ENCODE measurements at regions not wholly inside any gene's neighbourhood (a gene's known extent, or its start where the extent isn't known, plus 50 kb on each side); places are given as distances from the start of the nearest gene placed in this dataset.

DNA sequence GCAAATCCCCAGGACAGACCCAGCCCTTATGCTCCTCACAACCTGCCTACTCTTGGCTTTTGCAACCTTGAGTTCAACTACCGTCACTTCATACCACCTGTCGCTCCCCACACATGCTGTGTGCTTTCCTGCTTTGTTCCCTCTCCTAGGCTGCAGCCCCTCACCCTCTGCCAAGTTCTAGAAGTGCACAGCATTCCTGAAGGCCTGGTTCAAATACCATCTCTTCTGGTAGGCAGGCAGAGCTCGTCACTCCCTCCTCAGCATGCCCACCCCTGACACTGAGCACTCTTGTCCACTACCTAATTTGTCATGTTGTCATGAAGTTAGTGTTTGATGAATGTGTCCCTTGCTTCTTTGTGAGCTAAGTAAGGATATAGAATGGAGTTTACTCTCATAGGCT lies 129.6 kb downstream of the SEMA6D start:
- no peak for ATAC-seq (ENCODE audit: insufficient read depth, low FRiP score)
- DNase-seq: no peak
- Histone ChIP-seq H3K27me3 (ENCODE audit: control insufficient read depth in 3 of 3, insufficient read depth in 3 of 3, low read length in 2 of 3) (no peaks in the 10 kb centered on the region), H3K9ac (ENCODE audit: insufficient read depth in 1 of 2, low read length in 2 of 2) (no peak overlapping the region), H3K36me3 (ENCODE audit: control insufficient read depth in 4 of 4, insufficient read depth in 4 of 4, low read length in 4 of 4) (no peaks in the 10 kb centered on the region), H3K9me3 (ENCODE audit: control insufficient read depth in 4 of 4, insufficient read depth in 3 of 4, low read length in 3 of 4) (peaks cover 0 to 5% (median 0%) of the 10 kb centered on the region in 4 donors), H3K27ac (ENCODE audit: low read depth in 1 of 2, low read length in 1 of 2) (no peak overlapping the region), H3K4me3 (no peak overlapping the region), H3K4me1 (ENCODE audit: control insufficient read depth in 5 of 5, insufficient read depth in 5 of 5, low read length in 5 of 5) (peaks cover 0 to 3% (median 0%) of the 10 kb centered on the region in 5 donors)
- 80 to 84% methylated on average over 3 of the region's 3 CpGs for WGBS, 2 donors
- TF ChIP-seq, protein P1, sequence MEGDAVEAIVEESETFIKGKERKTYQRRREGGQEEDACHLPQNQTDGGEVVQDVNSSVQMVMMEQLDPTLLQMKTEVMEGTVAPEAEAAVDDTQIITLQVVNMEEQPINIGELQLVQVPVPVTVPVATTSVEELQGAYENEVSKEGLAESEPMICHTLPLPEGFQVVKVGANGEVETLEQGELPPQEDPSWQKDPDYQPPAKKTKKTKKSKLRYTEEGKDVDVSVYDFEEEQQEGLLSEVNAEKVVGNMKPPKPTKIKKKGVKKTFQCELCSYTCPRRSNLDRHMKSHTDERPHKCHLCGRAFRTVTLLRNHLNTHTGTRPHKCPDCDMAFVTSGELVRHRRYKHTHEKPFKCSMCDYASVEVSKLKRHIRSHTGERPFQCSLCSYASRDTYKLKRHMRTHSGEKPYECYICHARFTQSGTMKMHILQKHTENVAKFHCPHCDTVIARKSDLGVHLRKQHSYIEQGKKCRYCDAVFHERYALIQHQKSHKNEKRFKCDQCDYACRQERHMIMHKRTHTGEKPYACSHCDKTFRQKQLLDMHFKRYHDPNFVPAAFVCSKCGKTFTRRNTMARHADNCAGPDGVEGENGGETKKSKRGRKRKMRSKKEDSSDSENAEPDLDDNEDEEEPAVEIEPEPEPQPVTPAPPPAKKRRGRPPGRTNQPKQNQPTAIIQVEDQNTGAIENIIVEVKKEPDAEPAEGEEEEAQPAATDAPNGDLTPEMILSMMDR (IDR thresholded peaks at IDR 0.05; ENCODE audit: control extremely low read depth, extremely low read depth): no peak

DNA sequence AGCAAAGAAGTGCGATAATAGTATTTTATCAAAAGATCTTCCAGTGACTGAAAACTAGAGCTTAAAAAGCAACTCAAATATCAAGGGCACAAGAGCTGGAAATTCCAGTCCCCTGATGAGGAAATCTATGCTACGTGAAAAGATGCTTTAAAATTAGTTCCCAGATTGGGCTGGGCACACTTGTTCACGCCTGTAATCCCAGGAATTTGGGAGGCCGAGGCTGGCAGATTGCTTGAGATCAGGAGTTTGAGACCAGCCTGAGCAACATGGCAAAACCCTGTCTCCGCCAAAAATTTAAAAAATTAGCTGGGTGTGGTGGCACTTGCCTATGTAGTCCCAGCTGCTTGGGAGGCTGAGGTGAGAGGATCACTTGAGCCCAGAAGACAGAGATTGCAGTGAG lies 138.8 kb downstream of the SEMA6D start:
- Histone ChIP-seq H3K9ac (ENCODE audit: insufficient read depth in 1 of 2, low read length in 2 of 2) (no peak overlapping the region), H3K4me3 (no peak overlapping the region), H3K27ac (ENCODE audit: low read depth in 1 of 2, low read length in 1 of 2) (no peak overlapping the region), H3K36me3 (ENCODE audit: control insufficient read depth in 4 of 4, insufficient read depth in 4 of 4, low read length in 4 of 4) (no peaks in the 10 kb centered on the region), H3K9me3 (ENCODE audit: control insufficient read depth in 4 of 4, insufficient read depth in 3 of 4, low read length in 3 of 4) (no peaks in the 10 kb centered on the region), H3K27me3 (ENCODE audit: control insufficient read depth in 3 of 3, insufficient read depth in 3 of 3, low read length in 2 of 3) (no peaks in the 10 kb centered on the region), H3K4me1 (ENCODE audit: control insufficient read depth in 5 of 5, insufficient read depth in 5 of 5, low read length in 5 of 5) (peaks cover 0 to under 1% (median 0%) of the 10 kb centered on the region in 5 donors)
- TF ChIP-seq, protein P1 (IDR thresholded peaks at IDR 0.05; ENCODE audit: control extremely low read depth, extremely low read depth): no peak
- DNase-seq (no peak), ATAC-seq (ENCODE audit: insufficient read depth, low FRiP score) (no peak)
- WGBS, 2 donors: 65 to 85% methylated on average over 5 of the region's 5 CpGs

DNA sequence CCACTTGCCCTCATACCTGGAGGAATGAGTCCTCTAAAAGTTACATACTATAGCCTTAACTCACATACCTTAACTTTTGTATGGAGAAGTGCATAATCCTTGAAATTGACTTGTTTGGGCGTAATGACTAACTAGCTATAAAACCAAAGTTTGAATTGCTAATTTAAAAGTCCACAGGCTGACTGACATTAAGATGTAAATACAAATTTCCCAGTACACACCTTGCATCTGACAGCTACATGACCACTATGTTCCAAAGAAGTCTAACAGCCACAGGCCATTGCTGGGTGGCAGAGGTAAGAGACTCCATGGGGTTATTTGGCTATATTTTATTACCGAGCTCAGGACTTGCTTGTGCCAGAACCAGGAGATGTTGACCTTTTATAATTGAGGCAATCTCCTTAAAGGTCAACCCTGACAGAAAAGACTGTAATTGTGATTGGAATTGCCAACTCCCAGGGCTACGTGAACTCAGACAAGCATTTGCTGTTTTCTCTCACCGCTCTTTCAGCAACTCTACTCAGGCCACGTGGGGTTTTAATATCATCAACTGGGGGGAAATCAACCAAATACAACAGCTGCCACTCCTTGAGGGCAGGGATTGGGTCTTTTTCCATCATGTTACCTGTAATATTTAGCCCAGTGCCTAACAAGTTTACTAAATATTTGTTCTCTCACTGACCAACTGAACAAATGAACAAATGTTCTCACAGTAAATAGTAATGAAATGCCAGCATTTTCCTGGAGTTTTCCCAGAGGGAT lies 139.9 kb downstream of the SEMA6D start:
- DNase-seq (no peak), ATAC-seq (ENCODE audit: insufficient read depth, low FRiP score) (no peak)
- H3K4me1 ChIP-seq (ENCODE audit: control insufficient read depth in 5 of 5, insufficient read depth in 5 of 5, low read length in 5 of 5): peaks cover 0 to 7% (median 0%) of the 10 kb centered on the region in 5 donors
- TF ChIP-seq, protein P1 (IDR thresholded peaks at IDR 0.05; ENCODE audit: control extremely low read depth, extremely low read depth): no peak
- 84 to 92% methylated on average over 5 of the region's 5 CpGs for WGBS, 2 donors
- H3K27ac ChIP-seq (ENCODE audit: low read depth in 1 of 2, low read length in 1 of 2): no peak overlapping the region
- no peaks in the 10 kb centered on the region for H3K36me3 ChIP-seq (ENCODE audit: control insufficient read depth in 4 of 4, insufficient read depth in 4 of 4, low read length in 4 of 4)
- H3K4me3 ChIP-seq: no peak overlapping the region
- no peaks in the 10 kb centered on the region for H3K27me3 ChIP-seq (ENCODE audit: control insufficient read depth in 3 of 3, insufficient read depth in 3 of 3, low read length in 2 of 3)
- H3K9me3 ChIP-seq (ENCODE audit: control insufficient read depth in 4 of 4, insufficient read depth in 3 of 4, low read length in 3 of 4): no peaks in the 10 kb centered on the region
- H3K9ac ChIP-seq (ENCODE audit: insufficient read depth in 1 of 2, low read length in 2 of 2): no peak overlapping the region

All from lung (tissue), 11 donors.